RWPE1 (cell line): ENCODE measurements at regions not wholly inside any gene's neighbourhood (a gene's known extent, or its start where the extent isn't known, plus 50 kb on each side); places are given as distances from the start of the nearest gene placed in this dataset.
A peak's percentile ranks its signal among the peaks of the same experiment; 100 is the strongest.
"Not testable (repeated sequence)": the region's sequence is repeated elsewhere in the genome, so short reads cannot be mapped to it uniquely, and the experiment has no call there.

Experiments
- CTCF ChIA-PET: fragments of 350-600 bp; sonication (Branson Sonifier 250); formaldehyde crosslinking; extraction: SDS; loops from one replicate; lab custom pipeline; 2021; lab: Yijun Ruan, JAX
- POLR2A ChIA-PET: fragments of 400-600 bp; formaldehyde crosslinking; extraction: SDS; loops from one replicate; lab custom pipeline; 2020; ENCODE audit warnings: antibody characterized with exemption; ENCODE audit not compliant: low non-redundant PET; lab: Yijun Ruan, JAX
- DNase-seq: peaks from one replicate; pipeline ENCODE4 v3.0.0; 2012; ENCODE audit warnings: low spot score
- H3K27ac ChIP-seq: fragments of 450-650 bp; 2 replicates; pipeline ENCODE4 v1.5.1; 2017
- TF ChIP-seq, protein P1 (sequence below): fragments of 450-650 bp; conservative IDR thresholded peaks from 2 replicates; pipeline ENCODE4 v1.5.1; 2017; ENCODE audit warnings: low read depth, mild to moderate bottlenecking

GRCh38 chr2:181737302-181737701 lies 57.0 kb upstream of the NEUROD1 start:
- CTCF ChIA-PET, DNase-seq, H3K27ac ChIP-seq, POLR2A ChIA-PET: not testable (repeated sequence)

- TF ChIP-seq, protein P1, sequence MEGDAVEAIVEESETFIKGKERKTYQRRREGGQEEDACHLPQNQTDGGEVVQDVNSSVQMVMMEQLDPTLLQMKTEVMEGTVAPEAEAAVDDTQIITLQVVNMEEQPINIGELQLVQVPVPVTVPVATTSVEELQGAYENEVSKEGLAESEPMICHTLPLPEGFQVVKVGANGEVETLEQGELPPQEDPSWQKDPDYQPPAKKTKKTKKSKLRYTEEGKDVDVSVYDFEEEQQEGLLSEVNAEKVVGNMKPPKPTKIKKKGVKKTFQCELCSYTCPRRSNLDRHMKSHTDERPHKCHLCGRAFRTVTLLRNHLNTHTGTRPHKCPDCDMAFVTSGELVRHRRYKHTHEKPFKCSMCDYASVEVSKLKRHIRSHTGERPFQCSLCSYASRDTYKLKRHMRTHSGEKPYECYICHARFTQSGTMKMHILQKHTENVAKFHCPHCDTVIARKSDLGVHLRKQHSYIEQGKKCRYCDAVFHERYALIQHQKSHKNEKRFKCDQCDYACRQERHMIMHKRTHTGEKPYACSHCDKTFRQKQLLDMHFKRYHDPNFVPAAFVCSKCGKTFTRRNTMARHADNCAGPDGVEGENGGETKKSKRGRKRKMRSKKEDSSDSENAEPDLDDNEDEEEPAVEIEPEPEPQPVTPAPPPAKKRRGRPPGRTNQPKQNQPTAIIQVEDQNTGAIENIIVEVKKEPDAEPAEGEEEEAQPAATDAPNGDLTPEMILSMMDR: no peak
- POLR2A ChIA-PET: no interaction called here
- no peak overlapping the region for H3K27ac ChIP-seq
- DNase-seq: no peak
- CTCF ChIA-PET: interaction anchor here (0.6 to 1.0 kb wide), 4 partner anchors 86 to 340 kb away, joined by 3 to 4 read pairs (median 4); no protein-coding TSS in a partner anchor
Measured at GRCh38 chr2:181738074-181738473, 57.8 kb upstream of the NEUROD1 start.

DNA sequence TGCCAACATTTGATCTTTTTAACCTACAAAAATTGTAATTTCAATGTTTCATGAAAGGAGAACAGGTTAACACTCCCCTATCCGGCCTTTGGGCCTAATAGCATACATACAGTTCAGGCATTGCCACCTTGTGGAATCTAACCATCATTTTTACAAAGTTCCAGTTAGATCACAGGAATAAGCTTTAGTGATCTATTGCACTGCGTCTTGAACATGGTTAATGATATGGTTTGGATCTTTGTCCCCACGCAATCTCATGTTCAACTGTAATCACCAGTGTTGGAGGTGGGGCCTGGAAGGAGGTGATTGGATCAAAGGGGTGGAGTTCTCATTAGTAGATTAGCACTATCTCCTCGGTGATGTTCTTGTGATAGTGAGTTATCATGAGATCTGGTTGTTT lies 58.2 kb upstream of the NEUROD1 start:
- H3K27ac ChIP-seq: no peak overlapping the region
- DNase-seq: no peak
- ChIA-PET POLR2A (no interaction called here), CTCF (interaction anchor here (0.6 to 1.0 kb wide), 5 partner anchors 34 to 339 kb away, joined by 3 to 4 read pairs (median 4); no protein-coding TSS in a partner anchor)
- TF ChIP-seq, protein P1: no peak

DNA sequence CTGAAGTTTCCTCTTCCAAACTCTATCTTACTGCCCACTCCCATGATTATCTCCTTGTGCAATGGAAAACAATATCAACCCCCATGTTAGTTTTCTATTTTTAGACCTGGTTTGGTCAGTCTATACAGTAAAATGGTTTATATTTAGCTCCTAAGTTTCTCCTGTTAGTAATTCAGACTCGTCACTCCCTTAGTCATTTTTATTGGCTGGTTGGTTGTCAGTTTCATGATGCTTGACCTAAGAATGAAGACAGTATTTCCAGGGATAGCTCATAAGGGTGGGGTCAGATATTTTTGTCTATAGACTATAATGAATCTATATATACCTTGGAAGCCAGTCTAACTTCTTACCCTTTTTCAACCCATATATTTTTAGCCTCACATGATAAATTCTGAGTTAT lies 61.4 kb upstream of the NEUROD1 start:
- ChIA-PET POLR2A (no interaction called here), CTCF (interaction anchor here (0.6 to 1.6 kb wide), 3 partner anchors 336 to 1245 kb away, joined by 3 to 10 read pairs (median 5); no protein-coding TSS in a partner anchor)
- TF ChIP-seq, protein P1: no peak
- DNase-seq: peak; percentile 22
- H3K27ac ChIP-seq: no peak overlapping the region

DNA sequence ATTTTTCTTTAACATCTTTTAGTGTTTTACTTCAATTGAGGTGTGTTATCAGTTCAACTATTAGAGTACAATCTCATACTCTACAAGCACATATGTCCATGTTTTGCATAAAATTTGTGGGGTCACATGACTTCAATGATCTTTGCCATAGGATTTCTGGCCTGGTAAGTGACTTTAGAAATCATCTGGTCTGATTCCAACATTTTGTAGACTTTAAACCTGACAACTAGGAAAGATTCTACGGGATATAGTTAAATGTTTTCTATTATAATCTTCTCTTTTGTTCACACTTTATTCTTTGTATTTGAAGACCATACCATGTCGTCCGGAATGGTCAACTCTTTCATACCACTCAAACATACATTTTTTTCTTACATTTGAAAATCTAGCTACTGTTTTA lies 62.0 kb upstream of the NEUROD1 start:
- ChIA-PET POLR2A (no interaction called here), CTCF (interaction anchor here (0.6 to 1.3 kb wide), 11 partner anchors 23 to 894 kb away, joined by 3 to 13 read pairs (median 5); no protein-coding TSS in a partner anchor)
- TF ChIP-seq, protein P1: no peak
- no peak for DNase-seq
- H3K27ac ChIP-seq: no peak overlapping the region

DNA sequence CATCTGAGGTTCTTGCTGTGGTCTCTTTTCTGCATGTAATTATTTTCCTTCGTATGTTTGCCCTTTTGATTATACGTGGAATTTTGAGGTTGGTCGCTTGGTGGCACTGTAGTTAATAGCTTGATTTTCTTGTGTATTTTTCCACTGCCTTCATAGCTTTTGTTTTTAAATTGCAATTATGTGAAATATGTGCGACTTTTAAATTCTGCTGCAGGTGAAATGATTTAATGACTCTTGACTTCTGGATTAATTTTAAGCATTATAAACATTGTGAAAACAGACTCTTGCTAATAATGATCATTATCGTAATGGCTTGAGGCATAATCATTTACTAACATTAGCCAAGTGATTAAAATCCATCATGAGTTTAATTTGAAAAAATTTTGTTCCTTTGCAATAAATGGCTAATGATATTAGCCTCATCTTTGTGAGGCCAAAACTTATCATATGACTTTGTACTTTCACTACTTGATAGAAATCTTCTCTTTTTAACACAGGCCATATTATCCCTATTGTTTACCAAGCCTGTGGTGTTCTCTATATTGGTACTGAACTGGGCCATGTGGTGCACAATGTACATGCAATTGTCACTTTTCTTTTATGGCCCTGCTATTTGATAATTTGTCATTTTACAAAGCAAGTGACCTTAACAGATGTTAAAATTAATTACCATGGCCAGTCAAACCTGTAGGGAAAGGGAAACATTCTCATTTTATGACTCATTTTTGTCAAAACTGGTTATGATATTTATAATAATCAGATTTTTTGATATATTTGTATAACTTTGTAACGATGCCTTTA lies 62.8 kb upstream of the NEUROD1 start:
- H3K27ac ChIP-seq: no peak overlapping the region
- DNase-seq: peak; percentile 42
- CTCF ChIA-PET: interaction anchor here (0.6 to 1.3 kb wide), 12 partner anchors 20 to 894 kb away, joined by 3 to 13 read pairs (median 4); no protein-coding TSS in a partner anchor
- TF ChIP-seq, protein P1: peak; percentile 68
- POLR2A ChIA-PET: no interaction called here

GRCh38 chr2:181743723-181744031 lies 63.4 kb upstream of the NEUROD1 start:
- ChIA-PET CTCF (no interaction called here), POLR2A (no interaction called here)
- TF ChIP-seq, protein P1: no peak
- H3K27ac ChIP-seq: no peak overlapping the region
- no peak for DNase-seq
